Adrenal gland (tissue), 5 donors: ENCODE measurements at regions not wholly inside any gene's neighbourhood (a gene's known extent, or its start where the extent isn't known, plus 50 kb on each side); places are given as distances from the start of the nearest gene placed in this dataset.

Experiments used
- POLR2A ChIP-seq, 2 donors: fragments of 450-650 bp; IDR thresholded peaks; one replicate each; pipeline ENCODE4 v1.6.1; 2017; ENCODE audit warnings: antibody characterized with exemption in 2 of 2, mild to moderate bottlenecking in 2 of 2, moderate library complexity in 1 of 2
- TF ChIP-seq, protein P1 (sequence below), 6 experiments: fragments of 450-650 bp in 4 of 6; fragments of 200-600 bp in 2 of 6; sonication (generic) in 1 of 6; IDR thresholded peaks; 1 replicate in 5 of 6; 2 replicates in 1 of 6; pipeline versions ENCODE4 v1.5.1 to v1.8.0; 2016 to 2021; ENCODE audit warnings: antibody characterized with exemption in 6 of 6, mild to moderate bottlenecking in 2 of 6, moderate library complexity in 1 of 6
- donor health status: DM: no; HTN: no; CAD: no.

DNA sequence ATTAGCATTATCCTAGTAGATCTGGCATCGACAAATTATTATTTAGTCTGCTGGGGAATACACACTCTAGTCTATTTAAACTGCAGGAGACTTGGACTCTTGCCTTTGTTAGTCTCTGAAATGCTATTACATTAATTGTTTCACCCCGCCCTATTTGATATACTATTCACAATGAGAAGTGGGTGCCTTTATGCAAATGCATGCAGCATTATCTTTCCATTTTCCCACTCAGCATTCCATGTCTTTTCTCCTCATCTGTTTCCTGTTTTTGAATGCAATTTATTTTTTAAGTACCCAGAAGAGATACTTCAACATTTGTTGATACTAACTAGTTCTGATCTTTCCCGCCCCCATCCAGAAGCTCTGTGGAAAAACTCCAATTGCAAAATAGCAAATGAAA lies 395.3 kb upstream of the NXPH2 start:
- TF ChIP-seq, protein P1, sequence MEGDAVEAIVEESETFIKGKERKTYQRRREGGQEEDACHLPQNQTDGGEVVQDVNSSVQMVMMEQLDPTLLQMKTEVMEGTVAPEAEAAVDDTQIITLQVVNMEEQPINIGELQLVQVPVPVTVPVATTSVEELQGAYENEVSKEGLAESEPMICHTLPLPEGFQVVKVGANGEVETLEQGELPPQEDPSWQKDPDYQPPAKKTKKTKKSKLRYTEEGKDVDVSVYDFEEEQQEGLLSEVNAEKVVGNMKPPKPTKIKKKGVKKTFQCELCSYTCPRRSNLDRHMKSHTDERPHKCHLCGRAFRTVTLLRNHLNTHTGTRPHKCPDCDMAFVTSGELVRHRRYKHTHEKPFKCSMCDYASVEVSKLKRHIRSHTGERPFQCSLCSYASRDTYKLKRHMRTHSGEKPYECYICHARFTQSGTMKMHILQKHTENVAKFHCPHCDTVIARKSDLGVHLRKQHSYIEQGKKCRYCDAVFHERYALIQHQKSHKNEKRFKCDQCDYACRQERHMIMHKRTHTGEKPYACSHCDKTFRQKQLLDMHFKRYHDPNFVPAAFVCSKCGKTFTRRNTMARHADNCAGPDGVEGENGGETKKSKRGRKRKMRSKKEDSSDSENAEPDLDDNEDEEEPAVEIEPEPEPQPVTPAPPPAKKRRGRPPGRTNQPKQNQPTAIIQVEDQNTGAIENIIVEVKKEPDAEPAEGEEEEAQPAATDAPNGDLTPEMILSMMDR (IDR thresholded peaks at IDR 0.05), result no peak
- no peak for TF ChIP-seq POLR2A (IDR thresholded peaks at IDR 0.05)
